ENCODE measurements at regions not wholly inside any gene's neighbourhood (a gene's known extent, or its start where the extent isn't known, plus 50 kb on each side); places are given as distances from the start of the nearest gene placed in this dataset.

GRCh38 chr12:84157170-84157569 lies 755.4 kb downstream of the SLC6A15 start:
- no peak for TF ChIP-seq CTCF (IDR thresholded peaks at IDR 0.05; ENCODE audit: borderline replicate concordance, extremely low read depth, low read length, poor library complexity, severe bottlenecking)
- no peak for TF ChIP-seq EZH2 (IDR thresholded peaks at IDR 0.05; ENCODE audit: borderline replicate concordance, low read depth, low read length, severe bottlenecking)

All from DND-41 (cell line).